ENCODE measurements at regions not wholly inside any gene's neighbourhood (a gene's known extent, or its start where the extent isn't known, plus 50 kb on each side); places are given as distances from the start of the nearest gene placed in this dataset.
A peak's percentile ranks its signal among the peaks of the same experiment; 100 is the strongest.

DNA sequence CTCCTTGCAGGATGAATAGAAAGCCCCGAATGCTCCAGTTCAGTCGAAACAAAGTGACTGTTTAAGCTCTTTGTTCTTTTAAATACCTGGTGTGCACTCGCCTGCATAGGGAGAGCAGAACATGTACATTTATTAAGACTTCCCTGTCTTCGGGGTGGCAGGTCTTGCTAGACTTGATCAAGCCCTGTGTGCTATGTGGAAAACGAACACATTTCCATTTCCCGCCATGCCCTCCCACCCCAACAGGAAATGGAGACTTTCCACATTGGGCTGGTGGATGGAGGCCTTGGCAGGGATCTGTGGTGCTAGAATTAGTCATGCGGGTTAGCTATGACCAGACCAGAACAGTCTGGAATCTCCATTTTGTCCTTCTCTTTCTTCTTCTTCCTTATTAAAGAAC lies 321.0 kb upstream of the THSD7B start:
- Histone ChIP-seq H3K4me3 (ENCODE audit: low read length) (no peak overlapping the region), H3K9me3 (ENCODE audit: low read length) (no peaks in the 10 kb centered on the region), H3K4me1 (ENCODE audit: insufficient read depth, low read length) (no peaks in the 10 kb centered on the region), H3K27me3 (ENCODE audit: insufficient read depth, low read length, poor library complexity, severe bottlenecking) (no peaks in the 10 kb centered on the region), H3K27ac (ENCODE audit: low read depth, low read length) (no peak overlapping the region), H3K36me3 (ENCODE audit: insufficient read depth, low read length) (no peaks in the 10 kb centered on the region)
- Mint-ChIP-seq H3K4me1 (no peaks in the 10 kb centered on the region), H3K4me3 (no peak overlapping the region), H3K36me3 (no peaks in the 10 kb centered on the region), H3K27me3 (peaks cover 6 to 47% of the 10 kb centered on the region in 2 donors), H3K27ac (no peak overlapping the region), H3K9me3 (no peaks in the 10 kb centered on the region)
- no peak for DNase-seq
- ChIA-PET CTCF (no interaction called here), POLR2A (interaction anchor here (0.7 kb wide), 1 partner anchor 353 kb away, joined by 4 read pairs; no protein-coding TSS in a partner anchor)

DNA sequence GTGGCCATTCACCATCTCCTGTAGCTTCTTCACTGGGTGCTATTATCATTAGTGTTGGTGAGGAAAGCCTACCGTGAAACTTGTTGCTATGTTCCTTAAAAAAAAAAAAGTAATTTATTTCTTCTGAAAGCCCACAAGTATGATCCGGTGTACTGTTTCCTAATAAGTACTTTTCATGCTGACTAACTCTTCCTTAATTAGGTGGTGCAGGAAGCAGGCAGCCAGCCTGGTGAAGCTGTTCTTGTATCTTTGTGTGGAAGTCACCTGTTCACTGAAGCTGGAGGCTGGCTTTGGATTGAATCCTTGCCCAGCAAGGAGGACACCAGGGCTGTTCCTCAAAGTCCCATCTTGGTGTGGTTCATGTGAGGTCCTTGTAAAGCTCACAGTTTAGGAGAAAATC lies 321.7 kb upstream of the THSD7B start:
- ChIA-PET CTCF (no interaction called here), POLR2A (no interaction called here)
- H3K4me1 ChIP-seq (ENCODE audit: insufficient read depth, low read length): no peaks in the 10 kb centered on the region
- no peak overlapping the region for H3K4me3 Mint-ChIP-seq
- no peak overlapping the region for H3K4me3 ChIP-seq (ENCODE audit: low read length)
- no peaks in the 10 kb centered on the region for H3K27me3 ChIP-seq (ENCODE audit: insufficient read depth, low read length, poor library complexity, severe bottlenecking)
- no peaks in the 10 kb centered on the region for H3K36me3 ChIP-seq (ENCODE audit: insufficient read depth, low read length)
- H3K27ac ChIP-seq (ENCODE audit: low read depth, low read length): no peak overlapping the region
- H3K27ac Mint-ChIP-seq: no peak overlapping the region
- H3K27me3 Mint-ChIP-seq: peaks cover 3 to 46% of the 10 kb centered on the region in 2 donors
- no peaks in the 10 kb centered on the region for H3K36me3 Mint-ChIP-seq
- no peaks in the 10 kb centered on the region for H3K9me3 ChIP-seq (ENCODE audit: low read length)
- H3K4me1 Mint-ChIP-seq: no peaks in the 10 kb centered on the region
- DNase-seq: no peak
- no peaks in the 10 kb centered on the region for H3K9me3 Mint-ChIP-seq

DNA sequence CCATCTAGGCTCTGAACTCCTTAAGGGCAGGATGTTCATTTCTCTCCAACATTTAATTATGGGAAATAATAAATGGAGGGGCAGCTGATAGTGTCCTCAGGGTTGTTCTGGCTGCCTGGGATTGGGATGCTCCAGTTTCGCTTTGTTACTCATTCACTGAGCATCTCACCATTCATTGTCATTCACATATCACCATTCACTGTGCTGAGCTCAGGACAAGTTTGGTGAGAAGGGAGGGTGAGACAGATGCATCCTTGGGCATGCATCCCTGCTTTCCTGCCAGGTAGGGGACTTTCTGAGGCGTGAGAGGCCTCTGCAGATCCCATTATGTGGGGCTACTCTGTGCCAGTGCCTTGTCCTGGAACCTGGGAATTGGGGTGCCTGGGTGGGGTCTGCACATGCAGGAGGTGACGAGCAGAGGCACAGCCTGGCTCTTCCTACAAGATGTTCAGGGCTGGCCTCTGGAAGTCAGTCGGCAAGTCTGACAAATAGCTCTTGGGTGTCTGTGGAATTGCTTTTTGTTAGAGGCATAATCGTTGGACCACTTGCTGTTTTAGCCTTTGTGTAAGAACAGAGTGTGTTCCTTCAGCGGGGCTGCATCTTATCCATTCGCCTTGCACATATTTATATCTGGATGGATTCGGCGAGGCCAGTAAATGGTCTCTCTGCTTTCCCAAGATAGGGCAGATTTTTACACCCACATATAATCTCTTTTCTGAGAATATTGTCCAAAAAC lies 323.2 kb upstream of the THSD7B start:
- no peak overlapping the region for H3K4me3 ChIP-seq (ENCODE audit: low read length)
- POLR2A ChIA-PET: no interaction called here
- no peaks in the 10 kb centered on the region for H3K9me3 Mint-ChIP-seq
- no peak overlapping the region for H3K4me3 Mint-ChIP-seq
- peaks cover 5 to 37% of the 10 kb centered on the region in 2 donors for H3K27me3 Mint-ChIP-seq
- H3K27ac Mint-ChIP-seq: no peak overlapping the region
- CTCF ChIA-PET: interaction anchor here (1.7 kb wide), 1 partner anchor 19 kb away, joined by 5 read pairs; no protein-coding TSS in a partner anchor
- H3K36me3 ChIP-seq (ENCODE audit: insufficient read depth, low read length): no peaks in the 10 kb centered on the region
- no peak for DNase-seq
- no peaks in the 10 kb centered on the region for H3K9me3 ChIP-seq (ENCODE audit: low read length)
- no peaks in the 10 kb centered on the region for H3K36me3 Mint-ChIP-seq
- no peaks in the 10 kb centered on the region for H3K27me3 ChIP-seq (ENCODE audit: insufficient read depth, low read length, poor library complexity, severe bottlenecking)
- H3K27ac ChIP-seq (ENCODE audit: low read depth, low read length): no peak overlapping the region
- H3K4me1 Mint-ChIP-seq: no peaks in the 10 kb centered on the region
- H3K4me1 ChIP-seq (ENCODE audit: insufficient read depth, low read length): no peaks in the 10 kb centered on the region

DNA sequence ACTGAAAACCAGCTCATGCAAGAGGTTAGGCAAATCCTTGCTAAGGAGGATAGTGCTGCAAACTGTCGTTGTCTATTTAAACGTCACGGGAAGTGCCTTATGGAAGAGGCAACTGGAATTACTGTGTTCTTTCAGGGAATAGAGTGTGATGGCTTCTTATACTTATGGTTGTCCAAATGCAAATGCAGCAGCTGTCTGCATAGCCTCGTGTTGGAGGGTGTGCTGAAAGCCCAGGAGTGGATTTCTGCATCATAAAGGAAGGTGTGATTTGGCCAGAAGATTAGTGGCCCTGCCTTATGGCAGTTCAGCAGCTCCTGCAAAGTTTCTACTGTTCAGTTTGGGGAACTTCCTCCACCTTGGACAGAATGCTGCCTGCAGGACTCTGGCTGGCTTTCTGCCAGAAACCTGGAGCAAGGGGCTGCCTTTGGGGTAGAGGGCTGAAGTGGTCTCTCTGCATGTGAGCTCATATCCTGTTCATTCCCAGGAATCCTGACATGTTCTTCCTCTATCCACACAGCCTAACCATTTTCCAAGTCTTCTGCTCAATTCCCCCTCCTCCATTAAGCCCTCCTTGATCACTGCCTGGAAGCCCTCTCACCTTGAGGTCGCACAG lies 321.2 kb upstream of the CXCR4 start:
- POLR2A ChIA-PET: no interaction called here
- H3K36me3 ChIP-seq (ENCODE audit: insufficient read depth, low read length): no peaks in the 10 kb centered on the region
- no peak overlapping the region for H3K27ac ChIP-seq (ENCODE audit: low read depth, low read length)
- no peaks in the 10 kb centered on the region for H3K27me3 ChIP-seq (ENCODE audit: insufficient read depth, low read length, poor library complexity, severe bottlenecking)
- H3K4me1 ChIP-seq (ENCODE audit: insufficient read depth, low read length): no peaks in the 10 kb centered on the region
- Mint-ChIP-seq H3K27ac (no peak overlapping the region), H3K4me3 (no peak overlapping the region), H3K27me3 (peaks cover 5 to 25% of the 10 kb centered on the region in 2 donors), H3K4me1 (no peaks in the 10 kb centered on the region), H3K9me3 (no peaks in the 10 kb centered on the region), H3K36me3 (no peaks in the 10 kb centered on the region)
- no peak for DNase-seq
- no peak overlapping the region for H3K4me3 ChIP-seq (ENCODE audit: low read length)
- CTCF ChIA-PET: no interaction called here
- H3K9me3 ChIP-seq (ENCODE audit: low read length): no peaks in the 10 kb centered on the region

DNA sequence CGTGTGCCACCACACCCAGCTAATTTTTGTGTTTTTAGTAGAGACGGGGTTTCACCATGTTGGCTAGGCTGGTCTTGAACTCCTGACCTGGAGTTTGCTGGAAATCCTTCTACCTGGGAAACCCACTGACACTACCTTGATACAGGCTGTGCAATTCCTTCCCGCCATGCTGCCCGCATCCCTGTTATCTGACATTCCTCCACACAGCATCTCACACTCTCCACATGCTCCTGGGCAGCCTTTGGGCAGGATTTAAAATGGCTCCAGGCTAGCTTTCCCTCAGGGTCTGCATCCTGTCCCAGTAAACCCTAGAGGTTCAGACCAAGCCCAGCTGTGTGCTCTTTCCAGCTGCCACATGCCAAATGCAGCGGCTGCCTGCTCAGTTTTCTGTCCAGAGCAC lies 319.5 kb upstream of the CXCR4 start:
- H3K9me3 ChIP-seq (ENCODE audit: low read length): no peaks in the 10 kb centered on the region
- Mint-ChIP-seq H3K27me3 (peaks cover 6 to 21% of the 10 kb centered on the region in 2 donors), H3K36me3 (no peaks in the 10 kb centered on the region), H3K9me3 (no peaks in the 10 kb centered on the region), H3K4me1 (no peaks in the 10 kb centered on the region), H3K4me3 (no peak overlapping the region), H3K27ac (peak overlapping the region in 1 of 8 donors; percentile 3)
- CTCF ChIA-PET: no interaction called here
- H3K27me3 ChIP-seq (ENCODE audit: insufficient read depth, low read length, poor library complexity, severe bottlenecking): no peaks in the 10 kb centered on the region
- no peaks in the 10 kb centered on the region for H3K4me1 ChIP-seq (ENCODE audit: insufficient read depth, low read length)
- POLR2A ChIA-PET: no interaction called here
- no peaks in the 10 kb centered on the region for H3K36me3 ChIP-seq (ENCODE audit: insufficient read depth, low read length)
- DNase-seq: no peak
- no peak overlapping the region for H3K4me3 ChIP-seq (ENCODE audit: low read length)
- H3K27ac ChIP-seq (ENCODE audit: low read depth, low read length): no peak overlapping the region

DNA sequence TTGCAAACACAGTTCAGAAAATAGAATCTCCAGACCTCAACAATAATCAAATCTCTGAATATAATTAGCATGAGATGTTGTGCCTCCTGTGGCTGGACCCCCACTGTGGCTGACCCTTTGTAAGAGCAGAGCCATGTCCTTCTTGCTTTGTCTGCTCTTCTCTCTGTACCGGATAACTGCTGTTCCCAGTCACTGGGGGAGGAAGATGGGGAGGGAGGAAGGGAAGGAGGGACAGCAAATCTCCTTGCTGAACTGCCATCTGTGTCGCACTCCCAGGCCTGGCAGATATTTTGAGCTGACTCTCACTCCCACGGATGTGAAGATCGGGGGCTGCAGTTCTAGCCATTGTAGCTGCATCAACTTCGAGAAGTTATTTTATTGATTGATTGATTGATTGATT lies 319.0 kb upstream of the CXCR4 start:
- Histone ChIP-seq H3K27me3 (ENCODE audit: insufficient read depth, low read length, poor library complexity, severe bottlenecking) (no peaks in the 10 kb centered on the region), H3K4me1 (ENCODE audit: insufficient read depth, low read length) (no peaks in the 10 kb centered on the region), H3K27ac (ENCODE audit: low read depth, low read length) (no peak overlapping the region), H3K9me3 (ENCODE audit: low read length) (no peaks in the 10 kb centered on the region), H3K36me3 (ENCODE audit: insufficient read depth, low read length) (no peaks in the 10 kb centered on the region), H3K4me3 (ENCODE audit: low read length) (no peak overlapping the region)
- H3K36me3 Mint-ChIP-seq: no peaks in the 10 kb centered on the region
- DNase-seq: no peak
- no peaks in the 10 kb centered on the region for H3K9me3 Mint-ChIP-seq
- ChIA-PET CTCF (no interaction called here), POLR2A (no interaction called here)
- H3K4me1 Mint-ChIP-seq: no peaks in the 10 kb centered on the region
- H3K27ac Mint-ChIP-seq: no peak overlapping the region
- no peak overlapping the region for H3K4me3 Mint-ChIP-seq
- H3K27me3 Mint-ChIP-seq: peaks cover 7 to 22% of the 10 kb centered on the region in 2 donors

DNA sequence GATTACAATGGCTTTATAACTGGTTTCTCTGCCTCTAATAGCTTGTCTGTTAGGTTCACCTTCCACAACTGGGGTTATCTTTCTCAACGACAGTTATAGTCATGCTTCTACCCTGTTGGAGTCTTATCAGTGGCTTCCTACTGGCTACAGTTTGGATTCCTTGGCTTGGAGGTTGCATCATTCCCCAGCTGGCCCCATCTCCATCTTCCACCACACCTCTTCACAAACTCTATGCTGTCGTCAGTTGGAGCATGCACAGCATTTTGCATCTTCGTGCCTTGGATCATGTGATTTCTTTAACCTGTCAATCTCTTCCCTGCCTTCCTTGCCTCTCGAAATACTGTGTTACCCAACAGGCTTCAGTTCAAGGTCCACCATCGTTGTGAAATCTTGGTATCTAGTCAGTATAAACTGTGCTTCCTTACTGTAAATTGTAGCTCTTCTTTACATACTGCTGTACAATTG lies 316.3 kb upstream of the CXCR4 start:
- H3K27me3 Mint-ChIP-seq: peaks cover 3 to 14% of the 10 kb centered on the region in 2 donors
- CTCF ChIA-PET: interaction anchor here (1.8 kb wide), 1 partner anchor 11 kb away, joined by 5 read pairs; no protein-coding TSS in a partner anchor
- H3K36me3 Mint-ChIP-seq: no peaks in the 10 kb centered on the region
- H3K27ac Mint-ChIP-seq: no peak overlapping the region
- Histone ChIP-seq H3K36me3 (ENCODE audit: insufficient read depth, low read length) (no peaks in the 10 kb centered on the region), H3K4me3 (ENCODE audit: low read length) (no peak overlapping the region), H3K27ac (ENCODE audit: low read depth, low read length) (no peak overlapping the region), H3K27me3 (ENCODE audit: insufficient read depth, low read length, poor library complexity, severe bottlenecking) (no peaks in the 10 kb centered on the region), H3K9me3 (ENCODE audit: low read length) (no peaks in the 10 kb centered on the region), H3K4me1 (ENCODE audit: insufficient read depth, low read length) (no peaks in the 10 kb centered on the region)
- no peak overlapping the region for H3K4me3 Mint-ChIP-seq
- POLR2A ChIA-PET: no interaction called here
- no peak for DNase-seq
- no peaks in the 10 kb centered on the region for H3K4me1 Mint-ChIP-seq
- H3K9me3 Mint-ChIP-seq: no peaks in the 10 kb centered on the region

DNA sequence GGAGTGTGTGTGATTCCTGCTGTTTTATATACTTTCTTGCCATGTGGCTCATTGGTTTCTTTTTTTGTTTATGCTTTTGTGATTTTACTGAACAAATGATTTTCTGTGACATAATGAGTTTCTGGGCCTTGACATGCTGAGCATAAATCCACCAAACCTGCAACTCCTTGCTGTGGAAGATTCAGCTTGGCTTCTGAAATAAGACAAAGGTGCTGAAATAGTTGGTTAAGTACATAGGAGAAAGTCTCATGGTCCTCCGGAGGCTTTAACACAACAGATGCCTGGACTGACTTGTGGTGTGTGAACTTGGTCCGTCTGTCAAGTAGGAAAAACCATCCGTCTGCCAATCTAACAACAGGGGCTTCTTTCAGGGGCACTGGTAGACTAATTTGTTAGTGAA lies 315.3 kb upstream of the CXCR4 start:
- Mint-ChIP-seq H3K27me3 (peaks cover 3 to 11% of the 10 kb centered on the region in 2 donors), H3K4me3 (no peak overlapping the region), H3K9me3 (no peaks in the 10 kb centered on the region), H3K27ac (no peak overlapping the region), H3K4me1 (no peaks in the 10 kb centered on the region), H3K36me3 (no peaks in the 10 kb centered on the region)
- Histone ChIP-seq H3K4me1 (ENCODE audit: insufficient read depth, low read length) (no peaks in the 10 kb centered on the region), H3K27ac (ENCODE audit: low read depth, low read length) (no peak overlapping the region), H3K27me3 (ENCODE audit: insufficient read depth, low read length, poor library complexity, severe bottlenecking) (no peaks in the 10 kb centered on the region), H3K36me3 (ENCODE audit: insufficient read depth, low read length) (no peaks in the 10 kb centered on the region), H3K9me3 (ENCODE audit: low read length) (no peaks in the 10 kb centered on the region), H3K4me3 (ENCODE audit: low read length) (no peak overlapping the region)
- ChIA-PET POLR2A (no interaction called here), CTCF (interaction anchor here (1.0 kb wide), 1 partner anchor 9 kb away, joined by 4 read pairs; no protein-coding TSS in a partner anchor)
- no peak for DNase-seq

All from CD8-positive, alpha-beta memory T cell (primary cell).